ENCODE measurements at regions not wholly inside any gene's neighbourhood (a gene's known extent, or its start where the extent isn't known, plus 50 kb on each side); places are given as distances from the start of the nearest gene placed in this dataset.

- DNase-seq = no peak
- Mint-ChIP-seq H3K36me3 (ENCODE audit: low read depth) (no peaks in the 10 kb centered on the region), H3K4me1 (no peaks in the 10 kb centered on the region), H3K9me3 (peaks cover 10% of the 10 kb centered on the region), H3K27ac (no peak overlapping the region), H3K4me3 (no peak overlapping the region), H3K27me3 (peaks cover 12% of the 10 kb centered on the region)
- CTCF ChIA-PET = no interaction called here
- POLR2A ChIA-PET = no interaction called here
Observed at GRCh38 chr6:138716013-138716412, 57.6 kb upstream of the CCDC28A start.

- Mint-ChIP-seq H3K27me3 (peaks cover 11% of the 10 kb centered on the region), H3K4me3 (no peak overlapping the region), H3K36me3 (ENCODE audit: low read depth) (no peaks in the 10 kb centered on the region), H3K4me1 (no peaks in the 10 kb centered on the region), H3K9me3 (peaks cover 10% of the 10 kb centered on the region), H3K27ac (no peak overlapping the region)
- ChIA-PET CTCF (no interaction called here), POLR2A (no interaction called here)
- no peak for DNase-seq
Observed at GRCh38 chr6:138716971-138717665, 56.5 kb upstream of the CCDC28A start.

- H3K9me3 Mint-ChIP-seq = peaks cover 6% of the 10 kb centered on the region
- no peak for DNase-seq
- H3K4me1 Mint-ChIP-seq = peaks cover 3% of the 10 kb centered on the region
- no peak overlapping the region for H3K4me3 Mint-ChIP-seq
- ChIA-PET POLR2A (no interaction called here), CTCF (no interaction called here)
- H3K27me3 Mint-ChIP-seq = peaks cover 13% of the 10 kb centered on the region
- no peaks in the 10 kb centered on the region for H3K36me3 Mint-ChIP-seq (ENCODE audit: low read depth)
- no peak overlapping the region for H3K27ac Mint-ChIP-seq
Observed at GRCh38 chr6:138719011-138719635, 54.4 kb upstream of the CCDC28A start.

- no peak overlapping the region for H3K27ac Mint-ChIP-seq
- peaks cover 3% of the 10 kb centered on the region for H3K4me1 Mint-ChIP-seq
- H3K36me3 Mint-ChIP-seq (ENCODE audit: low read depth) = no peaks in the 10 kb centered on the region
- H3K27me3 Mint-ChIP-seq = peaks cover 13% of the 10 kb centered on the region
- CTCF ChIA-PET = no interaction called here
- no peak for DNase-seq
- peaks cover 4% of the 10 kb centered on the region for H3K9me3 Mint-ChIP-seq
- POLR2A ChIA-PET = no interaction called here
- no peak overlapping the region for H3K4me3 Mint-ChIP-seq
Observed at GRCh38 chr6:138719744-138720143, 53.8 kb upstream of the CCDC28A start.

- H3K27me3 Mint-ChIP-seq = peaks cover 2% of the 10 kb centered on the region
- POLR2A ChIA-PET = no interaction called here
- no peaks in the 10 kb centered on the region for H3K9me3 Mint-ChIP-seq
- H3K4me1 Mint-ChIP-seq = peaks cover 3% of the 10 kb centered on the region
- CTCF ChIA-PET = no interaction called here
- no peaks in the 10 kb centered on the region for H3K36me3 Mint-ChIP-seq (ENCODE audit: low read depth)
- H3K27ac Mint-ChIP-seq = no peak overlapping the region
- no peak for DNase-seq
- H3K4me3 Mint-ChIP-seq = no peak overlapping the region
Observed at GRCh38 chr6:138722425-138723371, 50.9 kb upstream of the CCDC28A start.

Measured in activated CD4-positive, alpha-beta memory T cell treated with anti-CD3 and anti-CD28 coated beads, Interleukin-2, amount 10 ng/mL, durations not matched to agents 7 days and 5 days (primary cell).